GM10266 (cell line): ENCODE measurements at regions not wholly inside any gene's neighbourhood (a gene's known extent, or its start where the extent isn't known, plus 50 kb on each side); places are given as distances from the start of the nearest gene placed in this dataset.

Source experiments
- DNase-seq: peaks from one replicate; pipeline ENCODE4 v3.0.0; 2012; ENCODE audit errors: extremely low spot score
- TF ChIP-seq, protein P1 (sequence below): IDR thresholded peaks from 2 replicates; pipeline ENCODE4 v1.5.1; 2012; ENCODE audit warnings: mild to moderate bottlenecking, low read depth; ENCODE audit not compliant: control insufficient read depth, insufficient read depth; ENCODE audit errors: missing control alignments

DNA sequence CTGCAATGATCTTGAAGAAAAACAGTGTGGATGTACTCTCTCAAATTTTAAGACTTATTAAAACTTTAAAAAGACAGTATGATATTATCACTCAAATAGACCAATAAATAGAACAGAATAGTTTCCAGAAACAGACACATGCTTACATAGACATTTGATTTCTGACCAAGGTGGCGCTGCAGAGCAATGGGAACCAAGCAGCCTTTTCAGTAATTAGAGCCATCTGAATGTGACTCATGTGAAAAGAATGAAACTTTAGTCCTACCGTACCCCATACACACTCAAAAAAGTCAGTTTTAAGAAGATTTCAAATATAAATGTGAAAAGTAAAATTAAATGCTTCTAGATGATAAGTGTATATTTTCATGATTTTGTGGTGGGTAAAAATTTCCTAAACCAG, 74.2 kb upstream of the MS4A8 start:
- no peak for DNase-seq
- TF ChIP-seq, protein P1, sequence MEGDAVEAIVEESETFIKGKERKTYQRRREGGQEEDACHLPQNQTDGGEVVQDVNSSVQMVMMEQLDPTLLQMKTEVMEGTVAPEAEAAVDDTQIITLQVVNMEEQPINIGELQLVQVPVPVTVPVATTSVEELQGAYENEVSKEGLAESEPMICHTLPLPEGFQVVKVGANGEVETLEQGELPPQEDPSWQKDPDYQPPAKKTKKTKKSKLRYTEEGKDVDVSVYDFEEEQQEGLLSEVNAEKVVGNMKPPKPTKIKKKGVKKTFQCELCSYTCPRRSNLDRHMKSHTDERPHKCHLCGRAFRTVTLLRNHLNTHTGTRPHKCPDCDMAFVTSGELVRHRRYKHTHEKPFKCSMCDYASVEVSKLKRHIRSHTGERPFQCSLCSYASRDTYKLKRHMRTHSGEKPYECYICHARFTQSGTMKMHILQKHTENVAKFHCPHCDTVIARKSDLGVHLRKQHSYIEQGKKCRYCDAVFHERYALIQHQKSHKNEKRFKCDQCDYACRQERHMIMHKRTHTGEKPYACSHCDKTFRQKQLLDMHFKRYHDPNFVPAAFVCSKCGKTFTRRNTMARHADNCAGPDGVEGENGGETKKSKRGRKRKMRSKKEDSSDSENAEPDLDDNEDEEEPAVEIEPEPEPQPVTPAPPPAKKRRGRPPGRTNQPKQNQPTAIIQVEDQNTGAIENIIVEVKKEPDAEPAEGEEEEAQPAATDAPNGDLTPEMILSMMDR: peak; percentile 14

DNA sequence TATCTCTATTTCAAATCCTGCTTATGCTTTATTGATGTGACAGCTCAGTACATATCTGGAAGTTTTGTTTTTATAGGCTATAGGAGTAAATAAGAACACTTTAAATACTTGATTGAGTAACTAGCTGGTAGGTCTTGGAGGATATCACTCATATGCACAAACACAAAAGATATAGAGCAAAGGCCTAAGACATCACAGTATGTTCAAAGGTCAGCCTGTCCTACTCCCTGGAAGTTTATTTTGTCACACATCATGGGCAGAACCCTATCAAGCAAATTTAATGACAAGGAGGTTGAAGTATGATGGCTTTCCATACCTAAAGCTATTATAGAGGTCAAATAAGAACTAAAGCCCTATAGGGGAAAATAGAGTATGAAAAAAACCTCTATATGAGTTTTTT, 70.0 kb upstream of the MS4A8 start:
- DNase-seq: no peak
- TF ChIP-seq, protein P1: no peak

DNA sequence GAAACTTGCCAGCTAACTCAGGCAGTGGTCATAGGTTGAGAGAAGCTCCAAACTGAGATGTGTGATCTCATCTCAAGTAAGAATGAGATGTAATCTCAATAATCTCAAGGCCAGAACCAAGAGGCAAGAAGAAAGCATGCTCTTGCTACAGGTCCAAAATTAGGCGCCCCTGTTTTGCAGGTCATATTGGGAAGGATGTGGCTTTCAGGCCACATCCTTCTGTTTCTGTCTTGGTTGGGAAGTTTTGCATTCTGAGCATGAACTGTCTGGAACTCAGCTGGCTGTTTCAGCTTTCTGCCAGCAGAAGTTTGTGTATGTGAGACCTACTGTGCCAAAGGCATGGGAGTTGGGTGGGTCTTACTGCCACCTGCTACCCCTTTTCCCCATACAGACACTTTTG, 67.5 kb upstream of the MS4A8 start:
- TF ChIP-seq, protein P1: no peak
- DNase-seq: no peak

DNA sequence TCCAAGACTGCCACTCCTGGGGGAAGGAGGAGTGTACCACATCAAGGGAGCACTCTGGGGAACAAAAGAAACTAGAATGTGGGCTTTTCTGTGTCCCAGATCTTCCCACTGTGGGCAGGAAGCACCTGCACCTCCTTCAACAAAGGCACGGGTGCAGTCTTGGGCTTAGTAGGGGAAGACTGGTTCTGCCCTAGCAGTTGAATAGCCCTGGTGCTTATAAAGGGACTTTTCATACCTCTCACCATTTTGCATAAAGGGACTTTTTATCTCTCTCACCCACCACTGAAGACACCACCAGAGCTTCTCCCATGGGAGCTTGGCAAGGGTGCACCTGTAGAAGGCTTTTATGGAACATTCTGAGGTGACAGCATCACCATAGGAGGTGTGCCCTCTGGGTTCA, 65.8 kb upstream of the MS4A8 start:
- peak; percentile 52 for DNase-seq
- TF ChIP-seq, protein P1: no peak

DNA sequence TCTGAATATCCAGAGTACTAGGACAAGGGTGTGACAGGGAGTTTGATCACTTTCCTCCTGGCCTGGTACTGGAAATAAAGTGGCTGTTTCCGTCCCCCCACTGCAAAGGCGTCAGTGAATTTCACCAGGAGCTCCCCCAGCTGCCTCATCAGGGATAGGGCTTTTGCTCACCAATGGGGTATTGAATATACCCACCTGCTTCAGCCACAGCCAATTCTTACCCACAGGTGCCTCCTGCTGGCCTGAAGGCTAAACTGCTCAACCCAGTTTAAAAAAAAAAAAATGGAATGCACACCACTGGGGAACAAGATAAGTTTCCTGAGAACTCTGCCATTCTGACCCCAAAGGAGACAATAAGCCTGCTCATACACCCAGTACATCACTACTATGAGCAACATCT, 65.3 kb upstream of the MS4A8 start:
- DNase-seq: peak; percentile 49
- TF ChIP-seq, protein P1: peak; percentile 53

DNA sequence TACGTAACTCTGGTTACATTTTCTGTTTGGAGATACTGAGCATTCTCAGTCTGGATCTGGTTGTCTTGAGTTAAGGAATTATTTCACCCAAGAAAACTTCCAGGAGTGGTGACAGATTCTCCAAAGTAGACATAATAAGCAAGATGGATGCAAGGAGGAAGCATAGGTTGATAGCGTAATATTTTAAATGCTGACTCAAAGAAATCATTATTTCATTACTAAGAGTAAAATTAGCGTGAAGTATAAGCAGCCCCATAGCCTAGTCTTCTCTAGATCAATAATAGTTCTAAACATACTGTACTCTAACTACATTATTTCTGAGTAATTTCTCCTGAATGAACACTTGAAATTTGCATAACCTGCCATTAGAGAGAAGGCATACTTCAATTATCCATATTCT, 57.5 kb upstream of the MS4A8 start:
- DNase-seq: no peak
- TF ChIP-seq, protein P1: no peak

DNA sequence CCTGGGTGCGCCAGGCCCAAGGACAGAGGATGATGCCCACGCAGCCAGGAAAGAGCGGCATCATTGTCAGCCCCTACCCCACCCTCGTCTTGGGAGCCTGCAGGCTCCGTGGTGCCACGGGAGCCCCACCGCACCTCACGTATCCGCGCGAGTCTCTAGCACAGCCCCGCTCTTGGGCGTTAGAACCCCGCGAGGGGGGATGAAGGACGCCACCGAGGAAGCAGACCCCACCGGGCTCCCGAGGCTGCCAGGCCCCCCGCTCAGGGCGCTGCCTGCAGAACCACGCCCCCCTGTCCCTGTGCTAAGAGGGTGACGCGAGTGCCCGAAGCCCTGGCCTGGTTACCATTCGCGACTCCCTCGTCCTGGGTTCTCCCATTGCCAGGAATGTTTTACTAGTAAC, 52.3 kb upstream of the MS4A8 start:
- DNase-seq: no peak
- TF ChIP-seq, protein P1: no peak
